ENCODE measurements at regions not wholly inside any gene's neighbourhood (a gene's known extent, or its start where the extent isn't known, plus 50 kb on each side); places are given as distances from the start of the nearest gene placed in this dataset.
"Not testable (repeated sequence)": the region's sequence is repeated elsewhere in the genome, so short reads cannot be mapped to it uniquely, and the experiment has no call there.

- 72 to 94% methylated on average over 10 of the region's 10 CpGs for WGBS, 2 donors
- Histone ChIP-seq H3K36me3 (ENCODE audit: control insufficient read depth in 1 of 2, insufficient read depth in 2 of 2, low read length in 1 of 2) (no peaks in the 10 kb centered on the region), H3K4me1 (ENCODE audit: control insufficient read depth in 1 of 2, insufficient read depth in 2 of 2, low read length in 2 of 2) (no peaks in the 10 kb centered on the region), H3K4me3 (ENCODE audit: low read length in 2 of 2) (no peak overlapping the region), H3K27me3 (ENCODE audit: control insufficient read depth in 1 of 2, insufficient read depth in 2 of 2, low read length in 1 of 2) (no peaks in the 10 kb centered on the region), H3K27ac (ENCODE audit: low read depth in 1 of 2, low read length in 2 of 2) (no peak overlapping the region), H3K9me3 (ENCODE audit: control insufficient read depth, low read length) (no peaks in the 10 kb centered on the region)
- DNase-seq: no peak
- intact Hi-C loops (cut with DNase I): no loop called here
- ATAC-seq (ENCODE audit: low FRiP score): no peak
Measured at GRCh38 chrX:74117962-74118902, 185.7 kb upstream of the ZCCHC13 start.

- no peak for ATAC-seq (ENCODE audit: low FRiP score)
- intact Hi-C loops (cut with DNase I): no loop called here
- H3K27me3 ChIP-seq (ENCODE audit: control insufficient read depth in 1 of 2, insufficient read depth in 2 of 2, low read length in 1 of 2): no peaks in the 10 kb centered on the region
- H3K27ac ChIP-seq (ENCODE audit: low read depth in 1 of 2, low read length in 2 of 2): no peak overlapping the region
- no peak overlapping the region for H3K4me3 ChIP-seq (ENCODE audit: low read length in 2 of 2)
- H3K9me3 ChIP-seq (ENCODE audit: control insufficient read depth, low read length): no peaks in the 10 kb centered on the region
- H3K36me3 ChIP-seq (ENCODE audit: control insufficient read depth in 1 of 2, insufficient read depth in 2 of 2, low read length in 1 of 2): no peaks in the 10 kb centered on the region
- no peaks in the 10 kb centered on the region for H3K4me1 ChIP-seq (ENCODE audit: control insufficient read depth in 1 of 2, insufficient read depth in 2 of 2, low read length in 2 of 2)
- DNase-seq: no peak
Measured at GRCh38 chrX:74111245-74111644, 192.7 kb upstream of the ZCCHC13 start.

DNA sequence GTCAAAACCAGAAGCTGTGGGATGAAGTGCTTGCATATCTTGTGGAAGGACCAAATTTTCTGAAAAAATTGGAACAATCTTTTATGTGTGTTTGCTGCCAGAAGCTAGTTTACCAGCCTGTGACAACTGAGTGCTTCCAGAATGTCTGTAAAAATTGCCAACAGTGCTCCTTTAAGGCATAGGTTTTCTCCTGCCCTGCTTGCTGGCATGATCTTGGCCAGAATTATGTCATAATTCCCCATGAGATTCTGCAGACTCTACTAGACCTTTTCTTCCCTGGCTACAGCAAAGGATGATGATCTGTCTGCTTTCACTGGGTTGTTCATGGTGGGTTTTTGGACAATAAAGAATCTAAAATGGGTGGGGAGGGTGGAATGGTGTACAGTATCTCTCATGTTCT is 196.3 kb upstream of the ZCCHC13 start:
- Histone ChIP-seq H3K36me3 (ENCODE audit: control insufficient read depth in 1 of 2, insufficient read depth in 2 of 2, low read length in 1 of 2) (peaks cover 0 to 3% of the 10 kb centered on the region in 2 donors), H3K4me3 (ENCODE audit: low read length in 2 of 2) (no peak overlapping the region), H3K4me1 (ENCODE audit: control insufficient read depth in 1 of 2, insufficient read depth in 2 of 2, low read length in 2 of 2) (no peaks in the 10 kb centered on the region), H3K27ac (ENCODE audit: low read depth in 1 of 2, low read length in 2 of 2) (no peak overlapping the region), H3K9me3 (ENCODE audit: control insufficient read depth, low read length) (no peaks in the 10 kb centered on the region), H3K27me3 (ENCODE audit: control insufficient read depth in 1 of 2, insufficient read depth in 2 of 2, low read length in 1 of 2) (no peaks in the 10 kb centered on the region)
- DNase-seq (no peak), ATAC-seq (ENCODE audit: low FRiP score) (no peak)
- intact Hi-C loops (cut with DNase I): no loop called here

DNA sequence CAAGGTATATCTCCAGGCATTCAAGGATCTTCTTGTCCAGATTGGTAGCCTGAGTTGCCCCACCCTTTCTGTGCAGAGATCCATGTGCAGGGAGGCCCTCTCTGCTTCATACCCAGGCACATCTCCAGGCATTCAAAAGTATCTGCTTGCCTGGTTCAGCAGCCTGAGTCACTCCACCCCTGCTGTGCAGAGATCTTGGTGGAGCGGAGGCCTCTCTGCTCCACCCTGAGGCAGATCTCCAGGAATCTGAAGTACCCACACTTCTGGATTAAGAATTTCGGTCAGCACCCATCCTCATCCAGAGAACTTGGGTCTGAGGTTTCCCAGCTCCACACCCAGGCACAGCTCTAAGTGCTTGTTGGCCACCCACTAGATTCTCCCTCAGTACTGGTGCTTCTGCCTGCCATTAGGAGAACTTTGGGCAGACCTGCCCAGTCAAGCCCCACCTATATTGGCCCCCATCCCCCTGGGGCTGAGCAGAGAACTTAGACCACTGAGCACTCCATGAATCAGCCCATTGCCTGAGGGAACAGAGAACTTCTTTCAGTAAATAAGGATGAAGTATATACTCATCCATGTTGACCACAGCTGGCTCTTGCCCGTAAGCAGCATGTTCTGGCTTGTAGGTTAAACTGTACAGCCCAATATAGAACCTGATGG is 199.5 kb upstream of the ZCCHC13 start:
- H3K9me3 ChIP-seq (ENCODE audit: control insufficient read depth, low read length): no peaks in the 10 kb centered on the region
- WGBS, 2 donors: 84 to 99% methylated on average over 3 of the region's 3 CpGs
- no peak overlapping the region for H3K4me3 ChIP-seq (ENCODE audit: low read length in 2 of 2)
- H3K4me1 ChIP-seq (ENCODE audit: control insufficient read depth in 1 of 2, insufficient read depth in 2 of 2, low read length in 2 of 2): no peaks in the 10 kb centered on the region
- H3K27ac ChIP-seq (ENCODE audit: low read depth in 1 of 2, low read length in 2 of 2): no peak overlapping the region
- ATAC-seq (ENCODE audit: low FRiP score) (no peak), DNase-seq (no peak)
- H3K27me3 ChIP-seq (ENCODE audit: control insufficient read depth in 1 of 2, insufficient read depth in 2 of 2, low read length in 1 of 2): no peaks in the 10 kb centered on the region
- intact Hi-C loops (cut with DNase I): no loop called here
- peaks cover 0 to 3% of the 10 kb centered on the region in 2 donors for H3K36me3 ChIP-seq (ENCODE audit: control insufficient read depth in 1 of 2, insufficient read depth in 2 of 2, low read length in 1 of 2)

- H3K36me3 ChIP-seq (ENCODE audit: control insufficient read depth in 1 of 2, insufficient read depth in 2 of 2, low read length in 1 of 2); intact Hi-C loops (cut with DNase I); H3K9me3 ChIP-seq (ENCODE audit: control insufficient read depth, low read length); ATAC-seq (ENCODE audit: low FRiP score); H3K4me1 ChIP-seq (ENCODE audit: control insufficient read depth in 1 of 2, insufficient read depth in 2 of 2, low read length in 2 of 2); H3K27me3 ChIP-seq (ENCODE audit: control insufficient read depth in 1 of 2, insufficient read depth in 2 of 2, low read length in 1 of 2); DNase-seq; H3K4me3 ChIP-seq (ENCODE audit: low read length in 2 of 2); H3K27ac ChIP-seq (ENCODE audit: low read depth in 1 of 2, low read length in 2 of 2): not testable (repeated sequence)
- WGBS, 2 donors: 93 to 94% methylated on average over 12 to 31 of the region's 31 CpGs
Measured at GRCh38 chrX:74098407-74098806, 205.6 kb upstream of the ZCCHC13 start.

DNA sequence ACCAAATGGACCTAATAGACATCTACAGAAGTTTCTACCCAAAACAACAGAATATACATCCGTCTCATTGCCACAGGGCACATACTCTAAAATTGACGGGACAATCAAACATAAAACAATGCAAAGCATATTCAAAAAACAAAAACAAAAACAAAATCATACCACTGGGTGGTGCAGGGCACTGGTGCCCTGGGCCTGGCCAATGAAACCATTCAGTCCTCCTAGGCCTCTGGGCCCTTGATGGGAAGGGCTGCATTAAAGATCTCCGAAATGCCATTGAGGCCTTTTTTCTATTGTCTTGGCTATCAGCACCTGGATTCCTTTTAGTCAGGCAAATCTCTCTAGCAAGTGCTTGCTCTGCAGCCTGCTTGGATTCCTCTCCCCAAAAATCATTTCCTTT is 213.9 kb upstream of the ZCCHC13 start:
- Histone ChIP-seq H3K4me3 (ENCODE audit: low read length in 2 of 2) (no peak overlapping the region), H3K4me1 (ENCODE audit: control insufficient read depth in 1 of 2, insufficient read depth in 2 of 2, low read length in 2 of 2) (no peaks in the 10 kb centered on the region), H3K36me3 (ENCODE audit: control insufficient read depth in 1 of 2, insufficient read depth in 2 of 2, low read length in 1 of 2) (no peaks in the 10 kb centered on the region), H3K27ac (ENCODE audit: low read depth in 1 of 2, low read length in 2 of 2) (no peak overlapping the region), H3K27me3 (ENCODE audit: control insufficient read depth in 1 of 2, insufficient read depth in 2 of 2, low read length in 1 of 2) (no peaks in the 10 kb centered on the region), H3K9me3 (ENCODE audit: control insufficient read depth, low read length) (no peaks in the 10 kb centered on the region)
- 33 to 45% methylated on average over 3 of the region's 3 CpGs for WGBS, 2 donors
- DNase-seq (no peak), ATAC-seq (ENCODE audit: low FRiP score) (no peak)
- intact Hi-C loops (cut with DNase I): no loop called here

DNA sequence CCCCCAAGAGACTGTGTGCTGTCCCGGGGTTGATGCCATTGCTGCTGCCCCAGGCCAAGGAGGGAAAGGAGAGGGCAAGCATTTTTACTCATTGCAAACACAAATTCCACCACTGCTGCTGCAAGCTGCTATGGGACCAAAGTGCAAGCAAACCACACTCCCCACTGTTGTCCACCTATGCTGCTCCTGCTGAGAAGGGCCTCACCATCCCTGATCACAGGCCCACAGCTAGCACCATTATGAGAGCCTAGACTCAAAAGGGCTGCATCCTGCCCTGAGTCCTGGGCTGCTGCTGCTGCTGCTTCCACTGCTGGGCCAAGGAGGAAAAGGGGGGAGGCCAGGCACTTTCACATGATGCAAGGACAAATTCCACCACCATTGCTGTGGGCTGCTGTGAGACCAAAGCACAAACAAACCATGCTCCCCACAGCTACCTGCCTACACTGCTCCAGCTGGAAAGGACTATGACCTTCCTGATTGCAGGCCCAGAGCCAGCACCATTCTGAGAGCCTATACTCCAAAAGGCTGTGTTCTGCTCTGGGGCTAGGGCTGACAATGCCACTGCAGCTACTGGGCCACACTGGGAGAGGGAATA is 218.2 kb upstream of the ZCCHC13 start:
- no peaks in the 10 kb centered on the region for H3K27me3 ChIP-seq (ENCODE audit: control insufficient read depth in 1 of 2, insufficient read depth in 2 of 2, low read length in 1 of 2)
- no peak overlapping the region for H3K27ac ChIP-seq (ENCODE audit: low read depth in 1 of 2, low read length in 2 of 2)
- 50 to 75% methylated on average over 1 of the region's 1 CpG for WGBS, 2 donors
- ATAC-seq (ENCODE audit: low FRiP score) (no peak), DNase-seq (no peak)
- no peak overlapping the region for H3K4me3 ChIP-seq (ENCODE audit: low read length in 2 of 2)
- no peaks in the 10 kb centered on the region for H3K9me3 ChIP-seq (ENCODE audit: control insufficient read depth, low read length)
- intact Hi-C loops (cut with DNase I): no loop called here
- no peaks in the 10 kb centered on the region for H3K36me3 ChIP-seq (ENCODE audit: control insufficient read depth in 1 of 2, insufficient read depth in 2 of 2, low read length in 1 of 2)
- no peaks in the 10 kb centered on the region for H3K4me1 ChIP-seq (ENCODE audit: control insufficient read depth in 1 of 2, insufficient read depth in 2 of 2, low read length in 2 of 2)

GRCh38 chrX:74080165-74080564 is 223.8 kb upstream of the ZCCHC13 start:
- H3K36me3 ChIP-seq (ENCODE audit: control insufficient read depth in 1 of 2, insufficient read depth in 2 of 2, low read length in 1 of 2): peaks cover 0 to 2% of the 10 kb centered on the region in 2 donors
- no peak overlapping the region for H3K4me3 ChIP-seq (ENCODE audit: low read length in 2 of 2)
- DNase-seq (no peak), ATAC-seq (ENCODE audit: low FRiP score) (no peak)
- H3K27ac ChIP-seq (ENCODE audit: low read depth in 1 of 2, low read length in 2 of 2): no peak overlapping the region
- peaks cover 1% of the 10 kb centered on the region for H3K9me3 ChIP-seq (ENCODE audit: control insufficient read depth, low read length)
- no peaks in the 10 kb centered on the region for H3K4me1 ChIP-seq (ENCODE audit: control insufficient read depth in 1 of 2, insufficient read depth in 2 of 2, low read length in 2 of 2)
- intact Hi-C loops (cut with DNase I): no loop called here
- no peaks in the 10 kb centered on the region for H3K27me3 ChIP-seq (ENCODE audit: control insufficient read depth in 1 of 2, insufficient read depth in 2 of 2, low read length in 1 of 2)
